Fibroblast of skin of right quadriceps (primary cell): ENCODE measurements at regions not wholly inside any gene's neighbourhood (a gene's known extent, or its start where the extent isn't known, plus 50 kb on each side); places are given as distances from the start of the nearest gene placed in this dataset.

Experiments
- DNase-seq: peaks from one replicate; pipeline ENCODE4 v3.0.0-alpha.2; 2013

- no peak for DNase-seq
Measured at GRCh38 chr18:51401912-51402311, 204.4 kb upstream of the MEX3C start.

DNA sequence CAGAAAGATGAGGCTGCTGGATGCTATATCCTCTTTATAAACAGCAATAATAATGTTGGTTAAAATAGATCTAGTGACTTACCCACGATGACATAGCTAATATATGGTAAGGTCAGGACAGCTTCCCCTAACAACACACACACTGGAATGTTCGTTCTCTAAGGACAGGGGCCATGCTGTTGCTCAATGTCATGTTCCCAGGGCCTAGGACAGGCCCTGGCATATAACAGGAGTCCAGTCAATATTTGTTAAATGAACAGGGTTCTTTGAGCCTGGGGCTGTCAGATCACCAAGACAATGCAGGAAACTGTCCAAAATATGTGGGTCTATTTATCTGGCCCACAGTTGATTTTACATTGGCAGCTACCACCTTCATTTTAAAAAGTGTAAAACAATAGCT is 207.1 kb upstream of the MEX3C start:
- DNase-seq = no peak

DNA sequence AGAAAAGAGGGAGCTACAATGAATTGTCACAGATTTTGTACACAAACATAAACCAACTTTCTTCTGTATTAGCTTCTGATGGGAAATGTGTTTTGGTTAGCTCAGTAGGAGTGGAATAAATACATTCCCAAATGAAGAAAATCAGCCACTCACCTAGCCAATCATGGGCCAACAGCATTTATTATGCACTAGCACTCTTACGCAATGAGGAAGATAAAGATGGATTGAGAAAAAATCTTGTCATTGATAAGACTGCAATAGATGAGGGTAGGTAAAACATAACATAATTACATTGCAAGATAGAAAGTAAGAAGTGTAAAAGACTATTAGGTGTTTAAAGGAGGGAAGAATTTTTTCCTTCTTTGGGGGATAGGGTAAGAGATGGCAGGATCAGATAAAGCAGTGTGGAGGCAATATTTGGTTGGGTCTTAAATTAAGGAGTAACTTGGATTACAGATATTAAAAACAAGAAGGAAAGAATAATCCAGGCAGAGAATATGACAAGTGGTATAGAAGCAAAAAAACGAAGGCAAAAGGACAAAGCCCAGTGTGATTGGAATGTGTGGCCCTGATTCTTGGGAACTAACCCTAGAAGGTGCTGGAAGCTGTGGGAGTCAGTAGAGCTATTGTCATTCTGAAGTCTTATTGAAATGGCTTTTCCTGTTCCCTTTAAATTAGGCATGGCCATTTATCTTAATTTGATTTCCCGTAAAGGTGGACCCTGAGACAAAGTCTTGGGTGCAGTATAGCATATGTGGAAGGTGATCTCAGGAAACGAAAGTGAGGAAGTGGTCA is 208.4 kb upstream of the MEX3C start:
- DNase-seq = no peak

GRCh38 chr18:51417643-51418483 is 220.4 kb upstream of the MEX3C start:
- DNase-seq = no peak

DNA sequence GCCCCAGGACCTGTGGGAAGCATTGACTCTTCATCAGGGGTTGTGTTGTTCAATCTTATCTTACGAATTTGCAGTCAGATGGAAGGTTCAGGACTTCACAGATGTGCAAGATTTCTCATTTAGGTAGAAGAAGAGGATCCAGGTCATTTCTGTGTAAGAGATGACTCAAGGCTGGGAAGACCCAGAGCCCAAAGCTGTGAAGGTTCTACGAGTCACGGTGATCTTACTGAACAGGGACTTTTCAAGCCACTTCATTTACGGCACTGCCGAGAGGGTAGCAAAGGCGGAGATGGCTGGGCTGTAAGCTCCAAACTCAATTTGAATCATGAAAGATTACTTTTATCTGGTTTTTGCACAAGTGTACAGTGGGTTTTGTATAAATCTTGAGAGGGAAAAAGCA is 228.0 kb upstream of the MEX3C start:
- DNase-seq = no peak

DNA sequence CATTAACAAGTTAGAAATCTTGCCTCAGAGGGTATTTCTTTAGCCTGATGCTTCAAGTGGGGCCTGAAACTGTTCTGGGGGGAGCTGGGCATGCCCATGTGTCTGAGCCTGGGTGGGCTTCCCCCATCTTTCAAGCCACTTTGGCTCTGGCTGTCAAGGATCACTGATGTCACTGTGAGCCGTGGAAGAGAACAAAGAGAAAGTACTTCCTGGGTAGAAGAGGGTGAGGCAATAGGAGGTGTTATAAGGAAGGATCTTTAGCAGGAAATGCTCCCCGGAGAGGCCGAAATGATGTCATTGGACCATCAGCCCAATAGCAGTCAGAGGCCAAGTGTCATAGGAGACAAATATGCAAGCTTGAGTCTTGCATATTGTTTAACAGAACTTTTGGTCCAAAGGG is 228.4 kb upstream of the MEX3C start:
- no peak for DNase-seq

- no peak for DNase-seq
Measured at GRCh38 chr18:51426996-51427395, 229.5 kb upstream of the MEX3C start.

DNA sequence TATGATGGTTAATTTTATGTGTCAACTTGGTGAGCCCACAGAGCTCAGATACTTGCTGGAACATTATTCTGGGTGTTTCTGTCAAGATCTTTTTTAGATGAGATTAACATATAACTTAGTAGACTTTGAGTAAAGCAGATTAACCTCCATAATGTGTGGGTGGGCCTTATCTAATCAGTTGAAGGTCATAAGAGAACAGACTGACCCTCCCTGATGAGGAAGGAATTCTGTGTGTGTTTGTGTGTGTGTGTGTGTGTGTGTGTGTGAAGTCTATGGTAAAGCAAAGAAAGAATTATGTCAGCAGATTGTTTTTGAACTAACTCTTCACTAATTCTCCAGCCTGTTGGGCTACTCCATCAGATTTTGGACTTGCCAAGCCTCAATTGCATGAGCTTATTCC is 232.2 kb upstream of the MEX3C start:
- no peak for DNase-seq

- DNase-seq = no peak
Measured at GRCh38 chr18:51430538-51430937, 233.1 kb upstream of the MEX3C start.

- DNase-seq = no peak
Measured at GRCh38 chr18:51433296-51433695, 235.8 kb upstream of the MEX3C start.

GRCh38 chr18:51433881-51434280 is 236.4 kb upstream of the MEX3C start:
- DNase-seq = no peak

- no peak for DNase-seq
Measured at GRCh38 chr18:51437280-51438271, 240.1 kb upstream of the MEX3C start.

GRCh38 chr18:51438797-51439350 is 241.4 kb upstream of the MEX3C start:
- no peak for DNase-seq

DNA sequence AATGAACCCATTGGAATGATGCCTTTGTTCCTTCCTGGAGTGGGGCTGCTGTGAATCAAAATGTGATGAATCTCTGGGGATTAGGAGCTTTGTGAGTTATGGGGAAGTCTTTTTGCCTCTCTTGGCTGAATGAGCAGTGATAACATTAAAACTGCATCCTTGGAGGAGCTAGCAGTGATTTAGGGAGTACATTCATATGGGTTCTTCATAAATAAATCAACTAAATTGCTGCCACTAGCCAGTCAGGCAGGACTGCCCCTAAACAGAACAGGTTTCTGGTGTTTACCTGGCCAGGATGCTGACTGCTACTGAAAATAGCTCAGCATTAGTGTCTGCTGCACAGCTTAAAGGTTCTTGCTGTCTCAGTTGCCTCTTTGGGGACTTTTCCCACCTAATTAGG is 244.5 kb upstream of the MEX3C start:
- DNase-seq = no peak

DNA sequence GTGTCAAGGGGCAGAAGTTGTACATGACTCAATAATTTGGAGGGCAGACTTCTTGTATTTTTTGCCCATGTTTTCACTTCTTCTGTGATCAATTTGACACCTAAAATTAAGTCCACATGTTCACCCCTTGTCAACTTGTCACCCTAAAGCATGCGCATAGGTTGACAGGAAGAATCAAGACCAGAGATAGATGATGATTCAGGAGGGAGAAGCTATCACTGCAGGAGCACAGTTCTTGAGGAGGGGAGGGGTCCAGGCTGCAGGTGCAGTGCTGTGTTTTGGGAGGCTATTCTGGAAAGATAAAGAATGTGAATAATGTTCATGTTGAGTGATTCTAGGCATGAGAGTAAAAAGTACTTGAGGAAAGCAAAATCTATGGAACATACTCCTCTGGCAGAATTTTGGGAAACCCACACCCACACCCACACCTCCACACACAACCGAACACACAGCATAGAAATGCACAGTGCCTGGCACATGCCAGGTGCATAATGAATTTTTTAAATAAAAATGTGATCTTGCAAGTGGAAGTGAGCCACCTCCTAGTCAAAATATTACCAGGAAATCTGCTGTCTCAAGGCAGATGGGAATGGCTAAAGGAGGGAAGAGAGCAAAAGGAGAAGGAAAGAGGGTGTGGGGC is 249.2 kb upstream of the MEX3C start:
- DNase-seq = no peak

DNA sequence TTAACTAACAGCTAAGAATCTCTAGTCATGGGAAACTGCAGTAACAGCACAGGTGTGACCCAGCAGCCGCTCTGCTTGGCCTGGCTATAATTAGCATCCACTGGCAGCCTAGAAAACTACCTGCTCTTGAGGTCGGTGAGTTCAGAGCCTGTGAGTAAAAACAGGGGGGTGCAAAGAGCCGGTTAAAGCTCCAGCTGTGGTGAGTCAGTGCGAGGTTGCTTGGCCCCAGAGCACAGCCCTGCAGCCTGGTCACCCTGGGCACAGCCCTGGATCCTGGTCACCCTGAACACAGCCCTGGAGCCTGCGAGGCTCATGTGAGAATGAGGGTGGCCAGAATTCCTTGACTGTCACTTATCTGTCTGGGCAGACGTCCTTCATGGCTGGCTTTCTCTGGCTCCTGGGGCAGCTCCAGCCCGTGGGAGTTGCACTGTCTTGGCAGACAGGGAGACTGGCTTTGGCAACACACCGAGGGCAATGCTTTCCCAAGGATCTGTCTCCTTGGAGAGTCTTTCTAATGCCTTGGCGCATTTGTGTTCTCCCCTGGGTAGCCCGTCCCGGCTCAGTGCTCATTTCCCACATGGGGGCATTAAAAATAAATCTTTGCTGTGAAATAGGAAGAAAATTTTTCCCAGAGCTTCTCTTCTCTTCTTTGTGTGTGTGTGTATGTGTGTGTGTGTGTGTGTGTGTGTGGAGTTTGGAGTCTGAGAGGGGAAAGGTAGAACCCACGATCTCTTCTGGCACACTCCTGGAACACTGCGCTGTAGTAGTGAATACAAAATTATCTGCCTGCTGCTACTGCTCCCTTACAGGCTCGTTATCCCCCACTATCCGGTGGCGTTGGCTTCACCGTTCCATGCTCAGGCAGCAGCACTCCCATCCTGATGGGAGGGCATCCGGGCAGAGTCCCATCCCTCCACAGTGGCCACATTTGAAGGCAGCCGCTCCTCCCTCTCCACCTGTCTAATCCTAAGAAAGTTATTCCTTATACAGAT is 250.2 kb upstream of the MEX3C start:
- no peak for DNase-seq

- no peak for DNase-seq
Measured at GRCh38 chr18:51448949-51449348, 251.5 kb upstream of the MEX3C start.

DNA sequence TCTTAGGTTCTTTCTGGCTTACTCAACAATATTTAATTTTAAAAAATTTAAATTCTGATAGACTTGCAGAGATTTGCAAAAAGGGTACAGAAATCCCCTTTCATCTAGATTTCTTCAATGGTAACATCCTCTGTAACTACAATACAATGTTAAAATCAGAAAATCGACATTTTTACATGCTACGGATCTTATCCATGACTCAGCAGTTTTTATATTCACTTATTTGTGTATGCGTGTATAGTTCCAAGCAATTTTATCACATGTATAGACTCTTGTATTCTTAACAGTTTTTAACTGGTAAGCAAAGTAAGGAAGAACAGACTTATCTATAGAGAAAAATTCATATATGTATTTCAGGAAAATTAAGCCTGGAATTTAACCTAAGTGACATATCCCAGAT is 256.1 kb upstream of the MEX3C start:
- no peak for DNase-seq

DNA sequence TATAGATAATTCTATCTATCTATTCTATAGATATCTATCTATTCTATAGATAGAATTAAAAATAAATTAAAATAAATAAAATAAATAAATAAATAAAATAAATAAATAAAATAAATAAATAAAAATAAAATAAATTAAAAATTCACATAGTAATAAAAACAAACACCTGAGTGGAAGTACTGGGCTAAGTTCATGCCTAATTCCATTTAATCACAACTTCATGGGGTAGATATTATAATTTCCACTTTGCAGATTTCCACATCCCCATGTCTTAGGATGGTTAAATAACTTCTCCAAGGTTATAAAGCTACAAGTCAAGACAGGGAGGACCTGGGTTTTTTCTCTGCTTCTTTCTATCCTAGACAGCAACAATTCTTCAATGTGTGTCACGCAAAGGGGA is 261.4 kb upstream of the MEX3C start:
- DNase-seq = no peak

GRCh38 chr18:51461956-51462355 is 264.5 kb upstream of the MEX3C start:
- no peak for DNase-seq
